Kidney (tissue), 13 donors: ENCODE measurements at regions not wholly inside any gene's neighbourhood (a gene's known extent, or its start where the extent isn't known, plus 50 kb on each side); places are given as distances from the start of the nearest gene placed in this dataset.

Experiments used
- DNase-seq, 5 donors: peaks; one replicate each; pipeline ENCODE4 v3.0.0-alpha.2; 2013 to 2020
- FAIRE-seq: peaks from 2 replicates; lab custom pipeline; 2012; peaks lifted over from hg19 to GRCh38; lab: Jason Lieb, UNC
- H3K27ac ChIP-seq, 2 donors: one replicate each; pipeline ENCODE4 v1.7.0; 2013; ENCODE audit warnings: low read depth in 2 of 2, low read length in 2 of 2, inconsistent platforms in 1 of 2
- H3K27me3 ChIP-seq: one replicate; pipeline ENCODE4 v1.7.1; 2013; ENCODE audit warnings: low read length, inconsistent platforms; ENCODE audit not compliant: control insufficient read depth, insufficient read depth
- H3K36me3 ChIP-seq, 3 donors: one replicate each; pipeline versions ENCODE4 v1.7.0 to v1.7.1; 2013; ENCODE audit warnings: low read length in 3 of 3, control low read depth in 1 of 3, inconsistent platforms in 1 of 3; ENCODE audit not compliant: insufficient read depth in 3 of 3, control insufficient read depth in 2 of 3
- H3K4me1 ChIP-seq, 3 donors: one replicate each; pipeline versions ENCODE4 v1.7.0 to v1.7.1; 2013; ENCODE audit warnings: low read length in 3 of 3, inconsistent platforms in 1 of 3, low read depth in 1 of 3; ENCODE audit not compliant: control insufficient read depth in 2 of 3, insufficient read depth in 2 of 3
- H3K4me3 ChIP-seq, 3 donors: one replicate each; pipeline versions ENCODE4 v1.7.0 to v1.8.1; 2013; ENCODE audit warnings: low read length in 3 of 3, control low read depth in 1 of 3, inconsistent platforms in 1 of 3
- H3K9ac ChIP-seq, 3 donors: one replicate each; pipeline versions ENCODE4 v1.7.0 to v1.7.1; 2013; ENCODE audit warnings: low read length in 3 of 3, control low read depth in 1 of 3, inconsistent platforms in 1 of 3
- H3K9me3 ChIP-seq, 3 donors: one replicate each; pipeline versions ENCODE4 v1.7.0 to v1.7.1; 2013; ENCODE audit warnings: low read length in 3 of 3, control low read depth in 1 of 3, inconsistent platforms in 1 of 3; ENCODE audit not compliant: control insufficient read depth in 2 of 3, insufficient read depth in 1 of 3
- intact Hi-C: fragments of 100-400 bp; cut with DNase I; formaldehyde crosslinking; loops from one replicate; pipeline ENCODE4 v1.11.1; 2022
- TF ChIP-seq, protein P1 (sequence below): IDR thresholded peaks from 3 replicates; pipeline ENCODE4 v1.5.1; 2012; ENCODE audit warnings: mild to moderate bottlenecking, moderate library complexity, borderline replicate concordance; ENCODE audit not compliant: insufficient read depth; ENCODE audit errors: extremely low read depth
- donor health status: control.
- donor health status: control.
- donor health status: control.
- donor health status: control.
- donor health status: control.
- donor health status: DM: yes; HTN: yes; CAD: no.
- donor health status: Normal renal cell carcinoma (clear cell type).

DNA sequence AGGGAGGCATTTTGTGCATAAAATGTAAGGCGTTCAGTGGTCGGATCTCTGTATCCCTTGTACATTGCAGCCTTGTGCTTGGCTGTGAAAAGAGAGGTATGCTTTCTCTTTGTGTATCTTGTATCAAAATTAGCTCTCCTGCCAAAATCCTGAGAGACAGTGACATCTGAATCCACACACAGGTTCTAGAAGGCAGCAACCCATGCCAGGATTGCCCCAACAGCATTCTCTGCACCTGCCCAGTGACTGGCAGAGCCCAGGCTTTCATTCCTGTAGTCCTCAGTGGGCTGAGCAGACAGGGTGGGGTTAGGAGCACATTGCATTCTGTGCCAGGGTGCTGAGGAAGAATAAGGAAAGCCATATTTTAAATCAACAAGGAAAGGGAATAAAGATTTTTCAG, 740.3 kb upstream of the RAB6C start:
- no peaks in the 10 kb centered on the region for H3K4me1 ChIP-seq
- H3K36me3 ChIP-seq = no peaks in the 10 kb centered on the region
- intact Hi-C loops = no loop called here
- H3K4me3 ChIP-seq = no peak overlapping the region
- TF ChIP-seq, protein P1, sequence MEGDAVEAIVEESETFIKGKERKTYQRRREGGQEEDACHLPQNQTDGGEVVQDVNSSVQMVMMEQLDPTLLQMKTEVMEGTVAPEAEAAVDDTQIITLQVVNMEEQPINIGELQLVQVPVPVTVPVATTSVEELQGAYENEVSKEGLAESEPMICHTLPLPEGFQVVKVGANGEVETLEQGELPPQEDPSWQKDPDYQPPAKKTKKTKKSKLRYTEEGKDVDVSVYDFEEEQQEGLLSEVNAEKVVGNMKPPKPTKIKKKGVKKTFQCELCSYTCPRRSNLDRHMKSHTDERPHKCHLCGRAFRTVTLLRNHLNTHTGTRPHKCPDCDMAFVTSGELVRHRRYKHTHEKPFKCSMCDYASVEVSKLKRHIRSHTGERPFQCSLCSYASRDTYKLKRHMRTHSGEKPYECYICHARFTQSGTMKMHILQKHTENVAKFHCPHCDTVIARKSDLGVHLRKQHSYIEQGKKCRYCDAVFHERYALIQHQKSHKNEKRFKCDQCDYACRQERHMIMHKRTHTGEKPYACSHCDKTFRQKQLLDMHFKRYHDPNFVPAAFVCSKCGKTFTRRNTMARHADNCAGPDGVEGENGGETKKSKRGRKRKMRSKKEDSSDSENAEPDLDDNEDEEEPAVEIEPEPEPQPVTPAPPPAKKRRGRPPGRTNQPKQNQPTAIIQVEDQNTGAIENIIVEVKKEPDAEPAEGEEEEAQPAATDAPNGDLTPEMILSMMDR = no peak
- no peak overlapping the region for H3K9ac ChIP-seq
- no peak for FAIRE-seq
- H3K9me3 ChIP-seq = no peaks in the 10 kb centered on the region
- H3K27me3 ChIP-seq = no peaks in the 10 kb centered on the region
- H3K27ac ChIP-seq = no peak overlapping the region
- no peak for DNase-seq

DNA sequence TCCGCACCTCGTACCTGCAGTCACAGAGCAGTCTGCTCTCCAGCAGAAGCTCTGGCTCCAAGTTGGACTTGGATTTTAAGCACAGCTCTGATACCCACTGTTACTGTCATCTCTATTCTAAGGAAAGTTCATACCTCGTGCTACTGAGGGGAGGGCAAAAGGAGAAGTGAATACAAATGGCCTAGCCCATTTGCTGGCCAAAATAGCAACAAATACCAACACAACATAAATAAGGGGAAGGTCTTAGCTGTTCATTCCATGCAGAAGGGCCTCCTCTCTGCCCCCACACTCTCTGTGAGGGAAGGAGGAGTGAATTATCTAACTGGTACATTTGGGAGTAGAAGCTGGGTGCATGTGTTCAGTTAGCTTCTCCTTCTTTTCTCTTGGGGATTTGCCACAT, 739.4 kb upstream of the RAB6C start:
- TF ChIP-seq, protein P1 = no peak
- Histone ChIP-seq H3K27ac (no peak overlapping the region), H3K4me3 (no peak overlapping the region), H3K36me3 (no peaks in the 10 kb centered on the region), H3K9ac (no peak overlapping the region), H3K27me3 (no peaks in the 10 kb centered on the region), H3K4me1 (no peaks in the 10 kb centered on the region), H3K9me3 (no peaks in the 10 kb centered on the region)
- no peak for FAIRE-seq
- DNase-seq = no peak
- intact Hi-C loops = no loop called here

DNA sequence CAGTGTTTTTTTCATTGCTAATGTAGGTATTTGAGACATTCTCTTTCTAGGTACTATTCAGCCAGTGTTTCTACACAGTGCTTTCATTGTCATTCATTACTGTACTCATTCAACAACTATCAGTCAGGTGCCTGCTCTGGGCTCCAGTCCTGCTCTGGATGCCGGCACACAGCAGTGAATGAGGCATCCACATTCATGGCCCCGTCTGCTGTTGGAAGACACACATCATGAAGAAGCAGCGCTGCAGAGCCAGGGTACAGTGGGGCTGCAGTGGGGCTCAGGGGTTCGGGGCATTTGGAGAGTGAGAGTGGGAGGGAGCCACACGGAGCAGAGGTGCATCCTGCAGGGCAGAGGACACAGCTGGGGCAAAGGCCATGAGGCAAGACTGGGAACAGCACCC, 737.2 kb upstream of the RAB6C start:
- Histone ChIP-seq H3K4me1 (no peaks in the 10 kb centered on the region), H3K36me3 (no peaks in the 10 kb centered on the region), H3K4me3 (no peak overlapping the region), H3K9ac (no peak overlapping the region), H3K9me3 (no peaks in the 10 kb centered on the region), H3K27me3 (no peaks in the 10 kb centered on the region), H3K27ac (no peak overlapping the region)
- DNase-seq (no peak), FAIRE-seq (no peak)
- TF ChIP-seq, protein P1 = no peak
- intact Hi-C loops = no loop called here

DNA sequence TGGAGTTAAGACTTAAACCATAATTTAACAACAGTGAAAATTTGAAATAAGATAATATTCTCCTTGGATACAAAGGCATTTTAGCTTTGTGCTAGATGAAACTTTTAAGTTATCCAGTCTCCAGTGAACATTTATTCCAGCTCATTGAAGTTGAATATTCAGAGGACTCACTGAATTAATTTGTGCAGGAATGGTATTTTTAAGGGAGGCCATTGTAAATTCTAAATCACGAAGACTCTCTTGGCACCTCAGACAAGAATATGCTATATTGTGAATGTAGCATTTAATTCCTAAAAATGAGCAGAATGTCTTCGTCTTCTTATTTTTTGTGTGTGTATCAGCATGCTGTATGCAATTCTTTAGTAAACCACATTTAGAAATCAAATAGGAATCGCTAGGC, 731.7 kb upstream of the RAB6C start:
- Histone ChIP-seq H3K9me3 (no peaks in the 10 kb centered on the region), H3K27ac (no peak overlapping the region), H3K9ac (no peak overlapping the region), H3K36me3 (no peaks in the 10 kb centered on the region), H3K4me1 (no peaks in the 10 kb centered on the region), H3K27me3 (no peaks in the 10 kb centered on the region), H3K4me3 (no peak overlapping the region)
- TF ChIP-seq, protein P1 = no peak
- intact Hi-C loops = no loop called here
- DNase-seq (no peak), FAIRE-seq (no peak)
